SKM-1 (cell line): ENCODE measurements at regions not wholly inside any gene's neighbourhood (a gene's known extent, or its start where the extent isn't known, plus 50 kb on each side); places are given as distances from the start of the nearest gene placed in this dataset.
"Not testable (repeated sequence)": the region's sequence is repeated elsewhere in the genome, so short reads cannot be mapped to it uniquely, and the experiment has no call there.

Source experiments
- DNase-seq: peaks from one replicate; lab custom pipeline; 2025; ENCODE audit not compliant: unreplicated experiment; lab: John Stamatoyannopoulos, UW

DNA sequence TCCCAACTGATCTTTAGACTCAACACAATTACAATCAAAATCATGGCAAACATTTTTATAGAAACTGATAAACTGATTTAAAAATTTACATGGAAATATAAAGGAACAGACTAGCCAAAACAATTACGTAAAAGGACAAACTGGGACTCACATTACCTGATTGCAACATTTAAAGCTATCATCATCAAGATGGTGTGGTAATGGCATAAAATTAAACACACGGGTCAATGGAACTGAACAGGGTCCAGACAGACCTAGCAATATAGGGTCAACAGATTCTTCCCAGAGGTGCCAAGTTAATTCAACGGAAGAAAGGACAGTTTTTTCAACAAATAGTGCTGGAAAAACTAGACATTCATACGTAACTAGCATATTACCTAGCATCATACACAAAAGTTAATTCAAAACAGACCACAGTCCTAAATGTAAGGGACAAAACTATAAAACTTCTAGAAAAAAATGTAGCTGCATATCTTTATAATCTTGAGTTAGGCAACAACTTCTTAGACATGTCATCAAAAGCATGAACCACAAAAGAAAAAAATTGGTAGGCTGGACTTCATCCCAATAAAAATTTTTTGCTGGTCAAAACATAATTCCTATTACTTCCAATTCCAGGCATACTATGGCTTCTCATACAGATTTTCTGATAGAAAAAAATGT lies 147.4 kb upstream of the BEND6 start:
- DNase-seq, result no peak

DNA sequence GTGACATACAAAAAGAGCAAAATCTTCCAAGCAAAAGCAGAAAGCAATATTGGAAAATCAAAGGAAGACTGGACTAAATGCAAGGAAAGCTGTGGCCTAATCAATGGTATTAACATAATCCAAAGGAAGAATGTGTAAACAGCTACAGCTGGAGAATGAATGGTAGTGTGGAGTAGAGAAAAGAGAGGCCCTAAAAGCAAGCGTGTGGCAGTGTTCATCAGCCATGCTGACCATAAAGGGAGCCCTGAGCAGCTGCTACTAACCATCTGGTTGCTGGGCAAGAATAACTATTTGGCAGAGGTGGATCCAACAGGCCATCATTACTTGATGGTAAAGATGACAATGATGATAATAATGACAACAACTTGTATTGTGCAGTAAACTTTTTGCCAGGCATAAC lies 148.5 kb upstream of the BEND6 start:
- DNase-seq, result no peak

DNA sequence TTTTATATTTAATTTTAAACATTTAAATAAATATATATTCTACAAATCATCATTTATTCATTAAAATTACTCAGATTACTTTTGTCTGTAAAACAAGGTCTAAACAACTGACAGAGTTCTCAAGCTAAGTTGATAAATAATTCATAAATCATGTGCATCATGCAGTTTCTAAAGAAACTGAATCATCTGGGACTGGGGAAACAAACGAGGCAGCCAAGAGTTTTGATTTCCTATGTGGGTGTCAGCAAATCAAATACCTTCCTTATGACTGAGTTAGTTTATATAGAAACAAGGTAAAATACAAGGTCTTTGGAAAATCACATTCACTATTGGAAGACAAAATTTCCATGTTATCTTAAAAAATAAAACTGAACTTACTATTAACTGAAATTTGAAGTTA lies 149.9 kb upstream of the BEND6 start:
- DNase-seq, result no peak

DNA sequence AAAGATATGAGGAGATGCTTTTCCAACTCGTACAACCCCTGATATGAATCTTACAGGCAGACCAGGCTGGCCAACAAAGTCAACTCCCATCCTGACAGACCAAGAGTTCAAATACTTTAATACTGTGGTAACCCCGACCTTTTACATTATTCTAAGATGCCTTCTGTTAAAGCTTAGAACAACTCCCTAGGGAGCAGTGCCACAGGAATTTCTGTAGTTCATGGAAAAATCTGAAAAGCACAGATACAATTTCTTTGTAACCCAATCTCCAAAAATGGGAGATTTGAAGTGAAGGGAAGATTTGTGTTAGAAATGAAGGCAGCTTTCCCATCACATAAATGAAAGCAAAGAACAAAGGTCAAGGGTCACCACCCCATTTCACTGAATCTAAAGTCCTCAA lies 151.3 kb upstream of the BEND6 start:
- DNase-seq, result no peak

DNA sequence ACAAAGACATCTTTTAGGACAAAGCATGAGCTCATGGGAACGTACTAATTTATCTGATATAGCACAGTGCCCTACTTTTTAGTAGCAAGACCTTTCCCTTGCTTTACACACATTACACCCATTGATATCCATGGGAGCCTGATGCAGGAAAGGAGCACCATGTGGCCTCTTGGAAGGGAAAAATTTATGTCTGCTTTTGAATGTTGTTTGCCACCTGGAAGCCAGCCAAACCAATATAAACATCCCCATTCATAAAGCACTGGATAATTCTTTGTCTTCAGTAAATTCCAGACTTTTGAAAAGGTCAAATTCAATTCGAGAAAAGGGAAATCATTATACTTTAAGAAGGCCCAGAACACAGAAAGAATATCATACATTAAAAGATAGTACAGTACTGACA lies 152.3 kb upstream of the BEND6 start:
- DNase-seq, result no peak

DNA sequence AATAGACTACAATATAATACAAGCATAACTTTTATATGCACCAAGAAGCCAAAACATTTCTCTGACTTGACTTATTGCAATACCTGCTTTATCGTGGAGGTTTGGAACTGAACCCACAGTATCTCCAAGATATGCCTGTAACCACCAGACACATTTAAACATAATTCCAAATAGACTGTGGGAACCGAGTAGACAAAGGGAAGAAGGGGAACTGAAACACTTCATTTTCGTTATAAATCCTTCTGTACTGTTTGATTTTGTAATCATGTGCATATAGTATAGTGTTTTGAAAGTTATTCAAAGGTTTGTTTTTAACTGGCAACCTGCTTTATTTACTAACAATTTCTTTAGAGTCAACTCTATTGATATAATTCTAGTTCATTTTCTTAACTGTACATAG lies 154.9 kb upstream of the BEND6 start:
- no peak for DNase-seq

DNA sequence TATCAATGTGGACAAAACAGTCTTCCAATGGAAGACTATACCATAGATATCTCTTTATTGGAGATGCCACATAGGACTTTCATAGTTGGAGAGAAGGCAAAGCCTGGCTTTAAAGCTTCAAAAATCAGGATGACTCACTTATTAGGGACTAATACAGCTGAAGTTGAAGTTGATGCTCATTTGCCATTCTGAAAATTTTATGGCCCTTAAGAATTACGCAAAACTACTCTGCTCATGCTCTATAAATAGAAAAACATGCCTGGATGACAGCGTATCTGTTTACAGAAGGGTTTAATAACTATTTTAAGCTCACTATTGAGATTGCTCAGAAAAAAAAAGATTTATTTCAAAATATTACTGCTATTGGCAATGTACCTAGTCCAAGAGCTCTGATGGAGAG lies 155.5 kb upstream of the DST start:
- no peak for DNase-seq

DNA sequence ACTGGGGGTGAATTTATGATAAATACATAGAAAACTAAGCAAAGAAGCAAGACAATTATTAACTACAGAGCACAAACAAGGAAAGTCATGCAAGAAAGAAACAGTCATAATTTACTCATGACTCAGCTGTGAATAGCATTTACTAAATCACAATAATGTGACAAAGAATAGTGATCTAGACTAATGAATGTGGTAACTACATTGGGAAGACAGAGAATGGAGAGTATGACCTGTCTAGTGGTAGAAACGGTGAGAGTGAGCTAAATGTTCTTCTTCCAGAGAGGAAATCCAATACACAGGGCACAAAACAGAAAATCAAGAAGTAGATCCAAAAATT lies 153.5 kb upstream of the DST start:
- no peak for DNase-seq

DNA sequence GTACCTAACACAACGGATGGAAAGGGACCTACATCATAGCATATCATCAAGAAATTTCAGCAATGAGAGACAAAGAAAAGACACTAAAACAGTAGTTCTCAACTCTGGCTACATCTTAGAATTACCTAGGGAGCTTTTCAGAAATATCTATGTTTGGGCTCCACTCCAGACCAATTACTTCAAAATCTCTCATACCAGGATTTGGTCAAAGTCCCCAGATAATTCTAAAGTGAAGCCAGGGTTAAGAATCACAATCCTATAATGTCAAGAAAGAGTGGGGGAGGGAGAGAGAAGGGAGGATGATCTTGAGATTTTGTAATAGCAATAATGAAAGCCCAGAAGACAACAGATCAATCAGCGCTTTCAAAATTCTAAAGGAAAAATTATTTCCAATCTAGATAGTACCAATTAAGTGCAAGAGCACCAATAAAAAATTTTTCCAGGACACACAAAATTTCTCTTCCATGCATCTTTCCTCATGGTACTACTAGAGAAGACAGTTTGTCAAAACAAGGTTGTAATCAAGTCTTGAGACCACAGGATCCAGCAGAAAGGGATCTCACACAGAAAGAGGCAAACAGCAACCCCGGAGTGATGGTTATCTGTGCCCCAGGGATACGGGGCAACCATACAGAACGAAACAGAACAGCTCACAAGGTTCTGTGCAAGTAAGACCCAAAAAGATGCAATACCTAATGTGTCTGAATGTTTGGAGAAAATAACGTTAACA lies 152.9 kb upstream of the DST start:
- DNase-seq, result no peak

DNA sequence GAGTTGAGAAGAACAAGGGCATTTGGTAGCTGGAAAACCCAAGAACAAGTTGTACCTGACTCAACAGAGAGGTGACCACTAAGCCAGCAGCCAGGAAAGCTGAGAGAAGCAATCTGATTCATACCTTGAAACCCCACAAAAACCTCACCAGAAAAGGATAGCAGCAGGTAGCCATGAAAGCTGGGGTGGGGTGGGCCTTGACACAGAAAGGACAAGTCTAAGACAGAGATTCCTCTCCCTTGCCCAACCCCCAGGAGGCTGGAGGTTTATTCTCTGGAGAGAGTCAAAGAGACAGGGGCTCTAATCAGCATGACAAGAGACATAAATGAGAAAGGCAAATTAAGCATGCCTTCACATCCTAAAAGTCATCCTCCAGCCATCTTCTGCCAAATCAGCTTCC lies 151.7 kb upstream of the DST start:
- no peak for DNase-seq

DNA sequence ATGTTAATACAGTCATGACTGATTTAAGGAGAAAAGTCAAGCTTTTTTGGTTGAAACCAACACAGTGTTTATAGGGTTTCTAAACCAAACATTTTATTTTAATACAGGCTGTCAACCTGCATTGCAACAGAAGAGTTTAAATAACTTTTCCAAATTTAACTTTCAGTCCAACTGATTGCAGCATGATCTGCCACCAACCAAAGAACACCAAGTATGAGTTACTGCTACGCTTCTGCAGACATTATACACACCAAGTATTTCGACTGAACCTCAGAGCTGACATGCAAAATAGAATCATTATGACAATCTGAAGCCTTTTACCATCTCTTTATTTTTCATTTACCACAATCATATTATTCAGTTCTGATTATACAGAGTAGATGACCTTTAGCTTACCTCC lies 151.2 kb upstream of the DST start:
- DNase-seq, result no peak

DNA sequence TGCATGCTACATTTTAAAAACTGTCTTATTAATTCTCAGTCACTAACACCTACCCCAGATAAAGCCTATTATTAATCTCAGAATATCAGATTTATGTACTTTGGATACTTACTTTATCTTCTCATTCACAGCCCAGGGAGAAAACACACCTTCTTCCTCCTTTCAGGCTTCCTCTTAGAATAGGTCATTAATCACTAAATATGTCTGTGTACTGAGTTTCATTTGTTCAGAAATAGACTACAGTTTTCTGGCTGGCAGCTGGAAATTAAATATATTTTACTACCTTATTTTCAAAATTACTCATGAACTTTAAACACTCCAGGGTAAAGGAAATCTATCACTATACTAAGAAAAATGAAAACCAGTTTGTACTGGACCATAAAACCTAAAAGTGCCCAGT lies 147.7 kb upstream of the DST start:
- no peak for DNase-seq

DNA sequence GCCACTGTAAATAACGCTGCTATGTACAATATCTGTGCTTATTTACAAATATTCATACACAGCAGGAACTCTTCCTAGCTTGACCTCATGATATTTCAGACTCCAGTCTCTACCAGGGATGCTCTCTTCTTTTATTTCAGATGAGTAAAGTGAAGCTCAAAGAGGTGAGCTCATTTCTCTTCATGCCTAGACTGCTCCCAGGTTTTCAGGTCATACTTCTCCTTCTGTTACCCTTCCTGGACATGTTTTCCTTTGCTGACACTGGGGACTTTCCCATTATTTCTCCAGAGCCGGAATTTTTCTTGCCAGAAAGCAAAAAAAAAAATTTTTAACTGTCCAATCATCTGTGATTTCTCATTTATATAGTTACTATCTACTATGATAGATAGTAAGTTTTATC lies 147.2 kb upstream of the DST start:
- no peak for DNase-seq

DNA sequence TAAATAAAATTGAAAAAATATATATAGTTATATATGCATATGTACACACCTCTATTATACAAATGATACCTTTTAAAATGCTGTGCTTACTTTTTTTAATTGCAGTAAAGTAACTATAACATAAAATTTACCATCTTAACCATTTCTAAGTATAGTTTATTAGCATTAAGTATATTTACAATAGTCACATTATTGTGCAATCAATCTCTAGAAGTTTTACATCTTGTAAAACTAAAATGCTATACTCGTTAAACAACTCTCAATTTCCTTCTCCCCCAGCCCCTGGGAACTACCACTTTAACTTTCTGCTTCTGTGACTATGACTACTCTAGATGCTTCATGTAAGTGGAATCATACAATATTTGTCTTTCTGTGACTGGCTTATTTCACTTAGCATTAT lies 146.7 kb upstream of the DST start:
- DNase-seq, result no peak

DNA sequence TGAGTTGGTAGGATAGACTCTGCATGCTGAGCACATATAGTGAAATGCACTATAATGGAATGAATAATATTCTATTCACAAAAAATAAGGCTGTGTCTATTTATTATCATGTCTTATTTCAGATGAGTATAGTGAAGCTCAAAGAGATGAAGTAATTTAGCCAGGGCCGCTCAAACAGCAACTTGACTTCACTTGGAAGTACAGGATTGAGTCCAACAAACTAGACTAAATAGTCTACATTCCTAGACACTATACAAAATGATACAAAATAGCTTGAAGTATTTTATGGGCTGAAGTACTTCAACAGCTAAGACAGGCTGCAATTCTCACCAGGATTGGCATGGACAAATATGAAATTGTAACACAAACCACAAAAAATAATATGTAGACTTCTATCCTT lies 144.5 kb upstream of the DST start:
- DNase-seq, result no peak

DNA sequence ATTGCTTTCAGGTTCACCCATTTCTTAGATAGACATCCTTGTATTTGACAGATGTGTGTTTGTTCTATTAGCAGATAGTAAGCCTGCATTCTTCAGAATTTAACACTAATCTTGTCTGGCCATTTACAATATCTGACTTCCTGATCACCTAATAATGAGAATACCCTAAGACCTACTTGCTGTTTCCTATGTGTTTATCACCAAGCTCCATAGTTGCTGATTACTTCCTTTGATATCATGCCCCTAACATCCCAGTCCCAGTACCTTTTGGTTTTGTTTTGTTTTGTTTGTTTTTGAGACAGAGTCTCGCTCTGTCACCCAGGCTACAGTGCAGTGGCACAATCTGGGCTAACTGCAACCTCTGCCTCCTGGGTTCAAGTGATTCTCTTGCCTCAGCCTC lies 143.6 kb upstream of the DST start:
- no peak for DNase-seq

DNA sequence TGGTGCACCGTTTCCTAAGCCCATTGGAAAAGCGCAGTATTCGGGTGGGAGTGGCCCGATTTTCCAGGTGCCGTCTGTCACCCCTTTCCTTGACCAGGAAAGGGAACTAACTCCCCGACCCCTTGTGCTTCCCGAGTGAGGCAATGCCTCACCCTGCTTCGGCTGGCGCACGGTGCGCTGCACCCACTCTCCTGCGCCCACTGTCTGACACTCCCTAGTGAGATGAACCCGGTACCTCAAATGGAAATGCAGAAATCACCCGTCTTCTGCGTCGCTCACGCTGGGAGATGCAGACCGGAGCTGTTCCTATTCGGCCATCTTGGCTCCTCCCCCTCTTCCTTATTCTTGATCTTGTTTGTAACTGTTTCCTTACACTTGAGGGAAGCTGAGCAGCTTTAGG lies 142.8 kb upstream of the DST start:
- not testable (repeated sequence) for DNase-seq

DNA sequence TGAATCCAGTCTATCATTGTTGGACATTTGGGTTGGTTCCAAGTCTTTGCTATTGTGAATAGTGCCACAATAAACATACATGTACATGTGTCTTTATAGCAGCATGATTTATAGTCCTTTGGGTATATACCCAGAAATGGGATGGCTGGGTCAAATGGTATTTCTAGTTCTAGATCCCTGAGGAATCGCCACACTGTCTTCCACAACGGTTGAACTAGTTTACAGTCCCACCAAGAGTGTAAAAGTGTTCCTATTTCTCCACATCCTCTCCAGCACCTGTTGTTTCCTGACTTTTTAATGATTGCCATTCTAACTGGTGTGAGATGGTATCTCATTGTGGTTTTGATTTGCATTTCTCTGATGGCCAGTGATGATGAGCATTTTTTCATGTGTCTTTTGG lies 137.4 kb upstream of the DST start:
- not testable (repeated sequence) for DNase-seq

DNA sequence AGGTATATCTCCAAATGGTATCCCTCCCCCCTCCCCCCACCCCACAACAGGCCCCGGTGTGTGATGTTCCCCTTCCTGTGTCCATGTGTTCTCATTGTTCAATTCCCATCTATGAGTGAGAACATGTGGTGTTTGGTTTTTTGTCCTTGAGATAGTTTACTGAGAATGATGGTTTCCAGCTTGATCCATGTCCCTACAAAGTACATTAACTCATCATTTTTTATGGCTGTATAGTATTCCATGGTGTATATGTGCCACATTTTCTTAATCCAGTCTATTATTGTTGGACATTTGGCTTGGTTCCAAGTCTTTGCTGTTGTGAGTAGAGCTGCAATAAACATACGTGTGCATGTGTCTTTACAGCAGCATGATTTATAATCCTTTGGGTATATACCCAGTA lies 135.8 kb upstream of the DST start:
- DNase-seq, result not testable (repeated sequence)

DNA sequence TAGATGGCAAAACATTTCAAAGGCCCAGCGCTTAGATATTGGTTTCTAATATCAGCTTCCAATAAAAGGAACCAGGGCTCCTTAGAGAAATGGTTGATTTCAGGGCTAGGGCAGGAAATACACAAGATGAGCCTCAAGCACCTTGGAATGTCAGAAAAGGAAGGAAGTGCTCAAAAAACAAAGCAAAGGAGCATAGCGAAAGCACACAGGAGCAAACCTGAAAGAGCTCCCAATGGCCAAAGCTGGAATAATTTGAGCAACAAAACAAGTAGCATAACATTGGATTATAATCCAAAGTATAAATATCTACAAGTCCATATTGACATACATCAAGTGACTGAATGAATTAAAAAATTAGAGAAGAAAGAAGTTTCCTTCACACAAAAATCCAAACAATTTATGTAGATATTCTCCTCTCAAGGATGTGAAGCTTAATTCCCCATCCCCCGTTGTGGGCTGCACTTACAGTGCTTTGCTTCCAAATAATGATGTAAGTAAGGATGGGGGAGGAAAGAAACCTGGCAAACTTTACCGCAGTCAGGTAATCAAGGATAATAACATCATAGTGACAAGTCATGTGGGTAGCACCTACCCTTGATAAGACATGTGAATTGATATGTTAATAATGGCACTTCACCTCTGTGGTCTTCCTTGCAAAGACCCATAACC lies 132.9 kb upstream of the DST start:
- DNase-seq, result no peak

DNA sequence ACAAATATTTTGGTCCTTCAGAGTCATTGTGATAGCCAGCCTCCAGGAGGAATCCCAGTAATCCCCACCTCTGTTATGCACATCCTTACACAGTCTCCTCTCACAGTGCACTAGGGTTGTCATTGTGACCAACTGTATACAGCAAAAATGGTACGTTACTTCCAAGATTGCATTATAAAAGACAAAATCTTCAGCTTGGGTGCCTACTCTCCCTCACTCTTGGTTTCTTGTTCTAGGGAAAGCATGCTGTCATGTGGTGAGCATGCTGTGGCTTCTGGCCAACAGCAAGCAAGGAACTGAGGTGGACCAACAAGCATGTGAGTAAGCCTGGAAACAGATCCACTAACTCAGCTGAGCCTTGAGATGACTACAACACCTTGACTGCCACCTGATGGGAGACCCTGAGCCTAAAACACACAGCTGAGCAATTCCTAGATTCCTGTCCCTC lies 130.1 kb upstream of the DST start:
- no peak for DNase-seq

DNA sequence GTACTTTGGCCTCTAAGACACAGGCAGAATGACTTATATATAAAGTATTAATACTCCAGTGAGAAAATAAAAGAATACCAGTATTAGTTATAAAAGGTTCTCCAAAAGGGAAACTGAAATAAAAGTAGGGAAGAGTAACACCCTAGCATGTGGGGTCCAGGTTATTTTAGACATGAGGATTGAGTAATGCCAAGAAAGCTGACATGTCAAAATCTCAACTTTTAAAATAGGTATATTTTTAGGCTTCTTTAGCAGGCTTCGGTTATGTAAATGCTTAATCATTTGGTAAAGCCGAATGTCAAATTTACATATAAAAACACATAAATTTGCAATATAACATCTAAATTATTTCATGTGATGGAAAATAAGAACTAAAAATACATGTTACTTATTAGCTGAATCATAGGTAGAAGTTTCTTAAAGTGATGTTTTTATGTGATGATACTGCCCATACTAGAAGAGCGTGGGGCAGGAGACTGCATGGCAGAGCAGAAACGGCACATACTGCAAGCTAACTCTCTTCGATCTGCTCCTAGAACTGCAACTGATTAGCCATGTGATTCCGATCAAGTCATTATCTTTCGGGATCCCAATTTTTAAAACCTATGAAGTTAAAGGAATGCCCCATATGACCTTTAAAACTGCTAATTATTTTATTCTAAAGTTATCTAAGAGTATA lies 129.4 kb upstream of the DST start:
- no peak for DNase-seq
